GM10266 (cell line): ENCODE measurements at regions not wholly inside any gene's neighbourhood (a gene's known extent, or its start where the extent isn't known, plus 50 kb on each side); places are given as distances from the start of the nearest gene placed in this dataset.
"Not testable (repeated sequence)": the region's sequence is repeated elsewhere in the genome, so short reads cannot be mapped to it uniquely, and the experiment has no call there.

ENCODE experiments used
- DNase-seq: peaks from one replicate; pipeline ENCODE4 v3.0.0; 2012; ENCODE audit errors: extremely low spot score
- TF ChIP-seq, protein P1 (sequence below): IDR thresholded peaks from 2 replicates; pipeline ENCODE4 v1.5.1; 2012; ENCODE audit warnings: mild to moderate bottlenecking, low read depth; ENCODE audit not compliant: control insufficient read depth, insufficient read depth; ENCODE audit errors: missing control alignments

DNA sequence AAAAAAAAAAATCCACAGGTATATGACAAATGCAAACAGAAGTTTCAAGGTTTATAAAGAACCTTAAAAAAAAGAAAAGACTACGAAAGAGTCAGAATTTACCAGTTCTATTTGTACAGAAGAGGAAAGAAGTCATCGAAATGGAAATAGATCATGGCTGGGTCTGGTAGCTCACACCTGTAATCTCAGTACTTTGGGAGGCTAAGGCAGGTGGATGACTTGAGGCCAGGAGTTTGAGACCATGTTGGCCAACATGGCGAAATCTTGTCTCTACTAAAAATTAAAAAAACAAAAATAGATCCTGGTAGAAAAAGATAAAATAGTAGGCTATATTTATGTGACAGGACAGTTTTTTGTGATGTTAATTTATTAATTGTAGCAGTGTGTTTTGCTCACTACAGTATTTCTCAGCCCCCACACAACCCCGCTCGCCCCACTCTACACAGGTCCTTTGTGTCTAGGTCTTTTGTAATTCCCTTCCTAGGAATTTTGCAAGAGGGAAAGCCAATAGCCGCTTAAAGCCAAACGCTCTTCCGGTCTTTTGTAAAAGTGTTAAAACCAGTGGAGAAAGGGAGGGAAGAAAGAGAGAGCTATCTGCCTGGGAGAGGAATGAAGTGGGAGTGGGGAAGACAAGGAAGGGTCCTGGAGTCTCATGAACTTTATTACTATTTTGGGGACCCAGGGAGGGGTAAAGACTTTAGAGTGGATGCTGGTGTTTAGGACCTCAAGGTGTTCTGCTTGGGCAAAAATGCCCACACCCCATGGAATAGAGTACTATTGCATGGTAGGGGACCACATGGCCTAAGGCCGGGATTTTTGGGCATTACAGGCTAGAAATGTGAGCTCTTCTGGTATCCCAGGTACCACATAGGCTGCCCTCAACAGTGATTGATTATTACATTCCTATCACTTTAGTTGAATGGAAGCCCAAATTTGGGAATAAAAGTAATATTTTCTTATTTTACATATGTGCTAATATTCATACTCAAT, 59.4 kb upstream of the XPO1 start:
- no peak for DNase-seq

DNA sequence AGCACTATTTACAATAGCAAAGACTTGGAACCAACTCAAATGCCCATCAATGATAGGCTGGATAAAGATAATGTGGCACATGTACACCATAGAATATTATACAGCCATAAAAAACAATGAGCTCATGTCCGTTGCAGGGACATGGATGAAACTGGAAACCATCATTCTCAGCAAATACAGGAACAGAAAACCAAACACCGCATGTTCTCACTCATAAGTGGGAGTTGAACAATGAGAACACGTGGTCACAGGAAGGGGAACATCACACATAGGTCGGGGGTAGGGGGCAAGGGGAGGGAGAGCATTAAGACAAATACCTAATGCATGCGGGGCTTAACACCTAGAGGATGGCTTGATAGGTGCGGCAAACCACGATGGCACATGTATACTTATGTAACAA, 56.0 kb upstream of the XPO1 start:
- DNase-seq: not testable (repeated sequence)

More for the DNA sequence above, 59.4 kb upstream of the XPO1 start:
- TF ChIP-seq, protein P1, sequence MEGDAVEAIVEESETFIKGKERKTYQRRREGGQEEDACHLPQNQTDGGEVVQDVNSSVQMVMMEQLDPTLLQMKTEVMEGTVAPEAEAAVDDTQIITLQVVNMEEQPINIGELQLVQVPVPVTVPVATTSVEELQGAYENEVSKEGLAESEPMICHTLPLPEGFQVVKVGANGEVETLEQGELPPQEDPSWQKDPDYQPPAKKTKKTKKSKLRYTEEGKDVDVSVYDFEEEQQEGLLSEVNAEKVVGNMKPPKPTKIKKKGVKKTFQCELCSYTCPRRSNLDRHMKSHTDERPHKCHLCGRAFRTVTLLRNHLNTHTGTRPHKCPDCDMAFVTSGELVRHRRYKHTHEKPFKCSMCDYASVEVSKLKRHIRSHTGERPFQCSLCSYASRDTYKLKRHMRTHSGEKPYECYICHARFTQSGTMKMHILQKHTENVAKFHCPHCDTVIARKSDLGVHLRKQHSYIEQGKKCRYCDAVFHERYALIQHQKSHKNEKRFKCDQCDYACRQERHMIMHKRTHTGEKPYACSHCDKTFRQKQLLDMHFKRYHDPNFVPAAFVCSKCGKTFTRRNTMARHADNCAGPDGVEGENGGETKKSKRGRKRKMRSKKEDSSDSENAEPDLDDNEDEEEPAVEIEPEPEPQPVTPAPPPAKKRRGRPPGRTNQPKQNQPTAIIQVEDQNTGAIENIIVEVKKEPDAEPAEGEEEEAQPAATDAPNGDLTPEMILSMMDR: no peak

DNA sequence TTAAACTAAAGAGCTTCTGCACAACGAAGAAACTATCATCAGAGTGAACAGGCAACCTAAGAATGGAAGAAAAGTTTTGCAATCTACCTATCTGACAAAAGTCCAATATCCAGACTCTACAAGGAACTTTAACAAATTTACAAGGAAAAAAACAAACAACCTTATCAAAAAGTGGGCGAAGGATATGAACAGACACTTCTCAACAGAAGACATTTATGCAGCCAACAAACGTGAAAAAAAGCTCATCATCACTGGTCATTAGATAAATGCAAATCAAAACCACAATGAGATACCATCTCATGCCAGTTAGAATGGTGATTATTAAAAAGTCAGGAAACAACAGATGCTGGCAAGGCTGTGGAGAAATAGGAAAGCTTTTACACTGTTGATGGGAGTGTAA, 55.5 kb upstream of the XPO1 start:
- DNase-seq: not testable (repeated sequence)

DNA sequence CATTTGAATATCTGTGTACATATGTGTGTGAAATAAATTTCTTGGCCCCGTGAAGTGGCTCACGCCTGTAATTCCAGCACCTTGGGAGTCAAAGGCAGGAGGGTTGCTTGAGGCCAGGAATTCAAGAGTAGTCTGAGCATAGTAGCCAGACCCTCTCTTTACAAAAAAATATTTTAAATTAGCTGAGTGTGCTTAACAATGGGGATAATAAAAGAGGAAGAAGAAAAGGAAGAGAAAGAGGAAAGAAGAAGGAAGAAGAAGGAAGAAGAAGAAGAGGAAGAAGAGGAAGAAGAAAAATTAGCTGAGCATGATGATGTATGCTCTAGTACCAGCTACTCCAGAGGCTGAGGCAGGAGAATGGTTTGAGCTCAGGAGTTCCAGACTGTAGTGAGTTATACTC, 52.1 kb upstream of the XPO1 start:
- no peak for DNase-seq
- TF ChIP-seq, protein P1: no peak

DNA sequence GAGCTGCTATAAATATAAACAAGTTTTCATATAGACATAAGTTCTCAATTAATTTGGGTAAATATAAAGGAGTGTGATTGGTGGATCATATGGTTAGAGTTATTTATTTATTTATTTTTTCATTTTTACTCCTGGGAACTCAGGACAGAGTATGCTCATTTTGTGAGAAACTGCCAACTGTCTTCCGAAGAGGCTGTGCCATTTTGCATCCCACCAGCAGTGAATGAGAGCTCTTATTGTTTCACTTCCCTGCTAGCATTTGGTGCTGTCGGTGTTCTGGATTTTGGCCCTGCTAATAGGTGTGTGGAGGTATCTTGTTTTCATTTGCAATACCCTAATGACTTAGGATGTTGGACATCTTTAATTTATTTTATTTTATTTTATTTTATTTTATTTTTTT, 50.4 kb upstream of the XPO1 start:
- TF ChIP-seq, protein P1: no peak

More for the DNA sequence above, 50.4 kb upstream of the XPO1 start:
- DNase-seq: no peak
